COLO829 (cell line): ENCODE measurements at regions not wholly inside any gene's neighbourhood (a gene's known extent, or its start where the extent isn't known, plus 50 kb on each side); places are given as distances from the start of the nearest gene placed in this dataset.

Experiments
- DNase-seq: peaks from one replicate; pipeline ENCODE4 v3.0.0; 2012; ENCODE audit warnings: low spot score

DNA sequence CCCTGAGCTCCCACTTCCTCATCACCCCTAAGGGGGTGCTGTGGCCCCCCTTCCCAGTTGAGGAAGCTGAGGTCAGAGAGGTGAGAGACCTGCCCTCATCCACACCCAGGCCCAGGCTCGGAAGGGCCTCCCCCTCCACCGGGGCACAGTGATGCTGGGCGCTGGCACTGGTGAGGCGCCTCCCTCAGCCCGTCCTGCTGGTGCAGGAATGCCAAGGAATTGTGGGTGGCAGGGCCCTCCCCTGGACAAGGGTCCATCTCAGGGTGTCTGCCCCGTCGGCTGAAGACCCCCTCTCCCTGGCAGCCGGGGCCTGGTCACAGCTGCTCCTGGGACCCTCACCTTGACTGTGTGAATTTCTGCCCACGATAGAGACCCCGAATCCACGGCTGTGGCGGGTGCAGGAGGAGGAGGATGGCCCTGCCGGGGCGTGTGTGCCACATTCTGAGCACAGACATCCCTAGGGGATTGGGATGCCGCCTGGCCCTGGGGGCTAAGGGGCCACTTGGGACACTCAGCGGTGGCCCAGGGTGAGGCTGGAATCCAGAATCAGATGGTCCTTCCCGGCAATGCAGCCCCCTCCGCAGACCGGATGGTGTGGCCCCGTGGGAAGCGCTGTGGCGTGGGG, 70.2 kb upstream of the GATA5 start:
- no peak for DNase-seq

DNA sequence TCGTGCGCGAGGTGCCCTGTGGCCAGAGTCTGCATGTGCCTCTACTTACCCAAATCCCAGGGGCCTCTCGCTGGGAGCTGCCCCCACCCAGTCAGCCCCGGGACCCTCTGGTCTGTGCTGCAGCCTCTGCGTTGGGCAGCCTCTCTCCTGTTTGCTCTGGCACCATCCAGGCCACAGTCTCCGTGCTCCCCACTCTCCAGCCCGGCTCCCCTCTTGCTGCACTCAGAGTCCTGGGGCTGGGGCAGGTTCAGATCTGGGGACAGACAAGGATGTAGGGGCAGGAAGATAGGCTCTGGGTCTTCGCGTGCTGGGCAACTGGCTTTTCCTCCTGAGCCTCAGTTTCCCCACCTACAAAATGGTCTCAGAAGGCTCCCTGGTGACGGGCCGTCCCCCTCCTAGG, 70.8 kb upstream of the GATA5 start:
- no peak for DNase-seq

DNA sequence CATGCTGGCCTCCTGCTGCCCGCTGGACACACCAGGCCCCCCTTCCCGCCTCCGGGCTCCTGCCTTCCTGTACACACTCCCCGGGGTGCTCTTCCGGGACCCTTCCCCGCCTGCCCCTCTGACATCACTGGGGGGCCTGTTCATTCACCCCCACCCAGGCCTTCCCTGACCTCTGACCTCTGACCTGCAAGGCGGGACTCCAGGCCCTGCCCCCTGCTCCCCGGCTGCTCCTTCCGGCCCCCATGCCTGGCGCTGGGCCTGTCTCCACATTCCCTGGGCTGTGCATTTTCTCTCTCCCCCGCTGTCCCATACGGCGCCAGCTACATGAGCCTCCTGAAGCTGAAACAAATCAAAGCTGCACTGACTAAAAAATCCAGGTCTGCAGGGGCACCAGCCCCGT, 71.6 kb upstream of the GATA5 start:
- DNase-seq = no peak

DNA sequence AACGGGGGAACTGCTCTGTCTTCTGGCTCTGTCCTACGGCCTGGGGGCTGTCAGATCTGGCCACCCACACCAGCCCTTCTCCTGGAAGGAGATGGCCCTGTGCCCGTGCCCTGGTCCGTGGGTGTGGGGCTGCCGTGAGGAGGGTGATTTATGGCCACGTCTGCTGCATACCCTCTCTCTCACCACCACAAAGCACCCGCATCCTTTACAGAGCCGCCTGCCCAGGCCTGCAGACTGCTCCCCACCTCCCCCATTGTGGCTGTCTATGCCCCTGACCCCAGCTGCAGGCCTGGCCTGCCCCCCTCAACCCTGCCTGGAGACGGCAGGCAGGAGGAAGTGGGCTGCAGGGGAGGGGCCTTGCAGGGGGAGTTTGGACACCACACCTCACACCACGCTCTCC, 72.7 kb upstream of the GATA5 start:
- no peak for DNase-seq

DNA sequence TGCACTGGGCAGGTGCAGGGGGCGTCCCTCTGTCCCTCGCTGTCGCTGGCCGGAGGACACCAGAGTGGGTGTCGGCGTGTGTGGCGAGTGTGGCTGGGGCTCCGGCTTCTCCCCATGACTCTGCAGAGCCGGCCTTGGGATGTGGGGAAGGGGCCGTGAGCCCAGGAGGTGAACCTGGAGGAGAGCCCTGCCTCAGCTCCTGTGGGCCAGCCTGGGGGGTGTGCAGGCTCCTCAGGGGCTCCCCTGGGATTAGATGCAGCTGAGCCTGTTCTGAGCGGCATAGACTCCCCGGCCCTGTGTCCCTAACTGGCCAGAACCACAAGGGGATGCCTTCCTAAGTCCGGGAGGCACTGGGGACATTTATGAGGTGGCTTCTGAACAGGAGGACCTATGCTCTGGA, 73.2 kb upstream of the GATA5 start:
- DNase-seq = no peak

DNA sequence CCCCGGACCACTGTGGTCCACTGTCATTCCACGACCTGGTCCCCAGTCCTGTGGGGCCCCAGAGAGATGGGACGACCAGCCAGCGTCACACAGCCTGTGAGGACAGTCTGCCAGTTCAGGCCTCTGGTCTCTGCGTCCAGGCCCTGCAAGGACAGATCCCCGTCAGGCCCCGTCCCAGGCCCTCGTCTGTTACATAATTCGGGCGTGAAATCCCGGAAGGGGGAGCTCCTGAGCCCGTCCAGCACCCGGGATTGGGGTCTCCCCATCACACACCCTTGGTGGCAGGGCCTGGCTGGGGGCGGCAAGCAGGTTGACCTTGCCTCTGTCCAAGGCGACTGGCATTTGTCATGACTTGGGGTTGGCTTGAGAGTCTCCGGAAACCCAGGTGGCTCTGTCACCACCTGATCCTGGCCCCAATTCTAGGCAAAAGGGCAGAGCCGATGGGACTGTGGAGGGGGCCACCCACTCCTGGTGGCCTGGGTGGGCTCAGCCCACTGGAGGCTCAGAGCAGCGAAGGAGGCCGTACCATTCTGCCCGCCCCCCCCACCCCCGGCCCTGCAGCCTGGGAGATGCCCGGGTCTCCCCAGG, 73.8 kb upstream of the GATA5 start:
- DNase-seq = no peak

DNA sequence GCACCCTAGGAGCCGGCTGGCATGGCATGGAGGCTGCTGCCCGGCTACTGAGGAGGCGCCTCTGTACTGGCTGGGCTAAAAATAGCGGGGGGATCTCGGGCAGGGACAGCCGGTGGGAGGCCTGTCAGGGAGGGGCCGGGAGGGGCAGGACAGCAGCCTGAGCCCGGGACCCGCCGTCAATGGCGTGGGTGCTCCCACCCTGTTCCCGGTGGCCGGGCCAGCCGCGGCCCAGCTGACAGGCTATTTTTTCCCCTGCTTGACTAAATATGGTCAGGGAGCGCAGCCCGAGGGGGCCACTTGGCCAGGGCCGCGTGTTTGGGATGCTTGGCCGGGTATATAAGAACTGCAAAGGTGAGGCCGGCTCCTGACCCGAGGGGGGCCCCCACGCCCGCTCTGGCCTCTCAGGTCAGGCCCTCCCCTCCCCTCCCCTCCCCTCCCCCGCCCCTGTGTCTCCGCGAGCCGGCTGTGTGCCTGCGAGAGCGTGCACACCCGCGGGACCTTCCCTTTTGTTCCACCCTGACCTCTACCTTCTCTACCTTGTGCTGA, 74.4 kb upstream of the GATA5 start:
- no peak for DNase-seq

DNA sequence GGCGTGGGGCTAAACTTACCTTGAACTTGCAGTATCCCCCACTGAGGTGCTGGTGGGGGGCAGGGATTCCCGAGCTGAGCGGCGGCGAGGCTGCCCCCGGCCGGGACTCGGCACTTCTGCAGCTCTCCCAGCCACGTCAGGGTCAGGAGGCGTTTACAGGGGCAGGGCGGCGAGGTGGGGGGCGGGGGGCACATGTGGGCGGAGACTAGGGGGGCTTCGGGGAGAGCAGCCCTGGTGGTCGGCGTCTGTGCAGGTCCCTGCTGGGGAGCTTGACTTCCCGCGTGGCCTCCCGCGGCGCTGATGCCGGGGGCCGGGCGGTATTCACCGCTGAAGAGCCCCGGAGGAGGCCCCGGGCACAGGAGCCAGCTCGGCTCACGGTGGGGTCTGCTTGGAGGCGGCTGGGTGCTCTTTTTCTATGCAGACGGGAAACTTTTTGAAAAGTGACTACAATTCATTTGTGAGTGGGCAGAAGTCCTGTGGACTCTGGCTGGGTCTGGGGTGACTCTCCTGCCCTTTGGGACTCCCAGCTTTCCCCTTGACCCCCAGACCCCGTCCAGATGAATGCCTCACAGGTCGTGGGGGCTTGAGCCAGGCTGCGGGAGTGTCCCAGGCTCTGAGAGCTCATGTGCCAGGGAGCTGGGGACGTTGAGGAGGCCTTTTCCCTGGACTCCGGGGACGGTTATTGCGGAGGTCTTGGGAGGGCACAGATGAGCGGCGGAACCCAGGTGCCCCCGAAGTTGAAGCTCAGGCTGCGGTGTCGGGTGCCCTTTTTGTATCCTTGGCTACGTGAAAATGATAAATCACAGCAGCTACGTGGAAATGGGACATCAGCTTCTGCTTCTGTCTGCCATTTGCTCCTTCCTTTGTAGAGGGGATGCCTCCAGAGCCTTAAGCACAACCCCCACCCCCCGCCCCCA, 75.9 kb upstream of the GATA5 start:
- no peak for DNase-seq

DNA sequence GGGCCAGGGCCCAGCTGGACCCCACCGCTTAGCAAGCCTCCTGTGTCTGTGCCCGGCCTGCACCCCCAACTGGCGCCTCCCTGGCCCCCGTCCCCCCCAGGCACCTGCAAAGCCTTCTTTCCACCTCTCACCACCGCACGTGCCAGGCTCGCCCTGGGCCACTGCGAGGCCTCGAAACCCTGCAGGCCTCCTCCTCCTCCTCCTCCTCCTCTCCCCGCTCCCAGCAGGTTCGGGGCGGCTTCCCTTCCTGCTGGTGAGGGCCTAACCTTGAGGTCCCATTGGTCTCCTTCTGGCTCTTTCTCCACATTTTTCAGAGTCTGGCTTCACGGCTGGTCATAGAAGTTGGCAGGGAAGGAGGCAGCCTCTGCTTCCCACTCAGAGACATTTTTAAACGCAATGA, 76.8 kb upstream of the GATA5 start:
- DNase-seq = no peak

DNA sequence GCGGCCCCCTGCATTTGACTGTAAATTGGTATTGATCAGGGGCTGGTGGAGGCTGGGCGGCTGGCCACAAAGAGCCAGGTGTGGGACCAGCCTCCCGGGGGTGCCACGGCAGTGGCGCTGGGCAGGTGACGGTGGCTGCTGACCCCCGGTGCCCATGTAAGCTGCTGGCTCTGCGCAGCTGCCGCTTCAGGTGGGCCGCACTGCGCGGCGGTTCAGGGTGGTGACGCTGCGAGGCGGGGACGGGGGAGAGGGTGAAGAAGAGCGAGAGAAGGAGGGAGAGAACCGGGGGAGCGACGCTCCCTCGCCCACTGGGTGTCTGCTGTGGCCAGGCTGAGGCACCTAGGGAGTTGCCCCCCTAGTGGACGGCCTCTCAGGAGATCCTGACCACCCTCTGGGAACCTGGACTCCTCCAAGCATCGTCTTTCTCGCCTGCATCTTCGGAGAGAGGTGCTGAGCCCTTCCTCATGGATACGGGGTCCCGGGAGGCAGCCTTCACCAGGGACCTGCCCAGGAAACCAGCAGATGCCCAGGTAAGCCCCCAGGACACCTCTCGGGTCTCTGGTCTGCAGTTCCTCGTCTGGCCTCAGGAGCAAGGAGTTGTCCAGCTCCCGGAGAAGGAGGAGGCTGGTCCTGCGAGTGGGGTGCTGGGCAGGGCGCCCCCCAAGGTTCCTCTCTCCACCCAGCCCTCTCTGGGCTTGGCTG, 77.5 kb upstream of the GATA5 start:
- no peak for DNase-seq

DNA sequence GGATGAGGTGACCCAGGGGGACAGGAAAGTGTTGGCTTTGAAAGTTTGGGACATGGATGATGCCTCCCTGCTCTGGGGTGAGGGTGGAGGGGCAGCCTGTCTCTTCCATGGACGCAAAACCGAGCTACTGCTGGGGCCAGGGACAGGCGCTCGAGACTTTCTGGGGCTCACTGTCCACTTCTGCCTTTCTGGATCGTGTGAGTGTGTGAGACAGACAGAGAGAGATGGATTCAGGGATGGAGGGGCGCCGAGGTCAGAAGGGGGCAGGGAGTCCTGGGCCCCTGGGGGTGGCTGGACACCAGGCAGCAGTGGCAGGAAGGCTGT, 78.0 kb upstream of the GATA5 start:
- DNase-seq = no peak

DNA sequence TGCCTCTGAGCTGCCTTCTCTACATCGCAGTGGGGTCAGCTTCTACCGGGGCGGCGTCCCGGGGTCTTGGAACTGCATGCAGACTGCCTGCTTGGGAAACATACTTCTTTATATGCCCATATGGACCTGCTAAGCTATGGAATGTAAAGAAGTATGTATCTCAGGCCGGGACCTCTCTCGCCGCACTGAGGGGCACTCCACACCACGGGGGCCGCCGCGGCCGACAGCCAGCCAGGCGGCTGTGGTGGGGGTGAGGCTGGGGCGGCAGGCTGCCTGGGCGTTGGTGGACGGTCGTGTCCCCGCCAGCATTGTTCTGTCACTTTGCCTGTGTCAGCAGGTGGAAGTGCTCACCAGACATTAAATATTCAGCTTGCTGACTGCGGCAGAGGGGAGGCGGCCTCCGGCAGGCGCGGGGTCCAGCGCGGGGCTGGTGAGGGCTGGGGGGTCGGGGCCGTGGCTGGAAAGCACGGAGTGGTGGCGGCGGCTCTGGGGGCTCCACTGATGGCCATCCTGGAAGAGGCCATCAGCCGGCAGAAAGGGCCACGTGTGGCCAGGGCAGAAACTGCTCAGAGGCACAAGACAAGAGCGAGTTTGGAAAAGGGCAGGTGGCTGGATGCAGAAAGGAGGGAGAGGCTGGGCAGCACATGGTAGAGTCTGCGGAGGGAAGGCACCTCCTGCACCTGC, 78.6 kb upstream of the GATA5 start:
- no peak for DNase-seq

DNA sequence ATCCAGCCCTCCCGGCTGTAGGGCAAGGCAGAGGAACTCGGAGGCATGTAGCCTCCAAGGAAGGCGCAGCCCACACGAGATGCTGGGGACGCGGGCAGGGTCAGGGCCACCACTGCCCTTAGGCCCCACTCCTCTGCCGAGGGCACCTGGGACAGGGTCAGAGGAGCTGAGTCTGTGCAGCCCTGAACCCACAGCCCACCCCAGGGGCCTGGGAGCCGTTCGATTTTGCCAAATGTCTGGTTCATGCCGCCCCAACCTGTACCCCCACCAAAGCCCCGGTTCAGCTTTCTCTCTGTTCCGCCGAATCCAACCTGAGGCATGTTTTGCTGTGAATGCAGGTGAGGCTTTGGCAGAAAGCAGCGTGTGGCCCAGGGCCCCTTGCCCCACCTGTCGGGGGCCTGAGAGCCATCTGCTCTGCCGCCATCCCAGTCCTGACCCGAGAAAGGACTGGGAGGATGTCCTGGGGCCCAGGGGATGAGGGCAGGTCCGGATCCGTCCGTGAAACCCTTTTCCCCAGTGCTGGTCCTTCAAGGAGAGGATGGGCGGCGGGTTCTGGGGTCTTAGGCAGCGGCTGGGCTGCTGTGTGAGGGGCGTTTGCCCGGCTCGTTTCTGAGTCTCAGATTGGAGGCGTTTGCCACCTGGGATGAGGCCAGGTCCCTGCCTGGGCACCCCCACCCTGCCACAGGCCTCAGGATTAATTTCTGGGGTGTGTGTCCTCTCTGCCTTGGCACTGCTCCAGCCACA, 79.3 kb upstream of the GATA5 start:
- DNase-seq = no peak

DNA sequence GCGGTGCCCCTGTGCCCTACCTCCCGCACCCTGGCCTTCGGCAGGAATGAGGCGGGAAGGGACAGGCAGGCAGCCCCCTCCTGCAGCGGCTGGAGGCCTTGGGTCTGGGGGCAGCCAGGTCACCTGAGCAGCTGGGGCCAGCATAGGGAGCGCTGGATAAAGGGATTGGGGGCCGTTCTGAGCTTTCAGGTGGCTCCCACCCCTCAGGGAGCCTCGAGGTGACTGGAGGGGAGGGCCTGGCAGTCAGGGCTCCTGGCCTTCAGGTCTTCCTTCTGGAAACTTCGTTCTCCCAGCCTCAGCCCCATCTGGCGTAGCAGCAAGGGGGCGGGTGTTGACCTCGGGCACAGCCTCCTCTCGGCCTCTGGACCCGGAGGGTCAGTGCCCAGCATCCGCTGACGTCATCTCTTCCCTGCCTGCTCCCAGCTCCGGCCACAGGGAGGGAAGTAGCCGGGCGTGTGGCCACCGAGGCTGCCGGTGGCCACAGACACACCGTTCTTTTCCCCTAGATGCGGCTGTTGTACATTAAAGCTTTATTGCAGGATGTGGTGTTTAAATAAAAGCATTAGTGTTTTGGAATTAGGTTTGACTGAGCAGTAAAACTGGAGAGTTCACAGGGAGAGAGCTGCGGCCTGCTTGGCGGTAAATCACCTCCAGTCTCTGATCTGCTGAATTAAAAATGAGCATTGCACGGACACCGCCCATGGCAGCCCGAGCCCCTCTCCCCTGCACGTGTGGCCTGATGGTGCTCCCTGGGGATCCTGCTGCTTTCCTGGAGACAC, 80.0 kb upstream of the GATA5 start:
- DNase-seq = no peak

DNA sequence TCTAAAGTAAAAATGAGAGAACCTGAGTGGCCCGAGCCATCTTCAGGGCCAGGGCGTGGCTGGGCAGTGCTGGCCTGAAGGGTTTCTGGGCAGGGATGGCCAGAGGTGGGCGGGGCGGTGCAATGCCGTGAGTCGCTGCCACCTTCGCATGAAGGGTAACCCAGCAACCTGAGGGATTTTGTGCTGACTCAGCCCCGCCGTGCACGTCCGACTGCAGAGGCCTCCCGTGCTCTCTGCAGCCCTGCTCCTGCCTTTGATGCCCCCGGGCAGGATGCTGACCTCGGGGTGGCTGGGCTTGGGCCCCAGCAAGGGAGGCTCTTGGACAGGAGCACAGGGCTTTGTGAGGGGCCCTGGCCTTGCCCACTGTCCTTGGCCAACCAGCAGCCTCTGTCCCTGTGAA, 81.7 kb upstream of the GATA5 start:
- no peak for DNase-seq

DNA sequence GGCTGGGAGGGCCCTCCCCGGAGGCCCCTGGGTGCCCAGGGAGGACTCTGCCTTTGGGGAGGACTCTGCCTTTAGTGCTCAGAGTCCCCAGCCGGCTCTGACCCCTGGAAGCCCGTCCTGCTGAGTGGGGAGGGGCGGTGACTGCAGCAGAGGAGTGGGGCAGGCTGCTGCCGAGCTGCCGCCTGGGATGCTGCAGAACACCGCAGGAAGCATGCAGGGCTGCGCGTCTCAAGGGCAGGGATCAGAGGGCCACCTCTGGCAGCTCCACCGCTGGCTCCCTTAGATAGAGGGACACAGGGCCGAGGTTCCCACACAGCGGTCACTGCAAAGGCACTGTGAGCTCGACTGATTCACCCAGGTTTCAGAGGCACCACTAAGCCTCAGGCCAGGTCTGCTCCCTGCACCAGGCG, 82.2 kb upstream of the GATA5 start:
- DNase-seq = no peak

DNA sequence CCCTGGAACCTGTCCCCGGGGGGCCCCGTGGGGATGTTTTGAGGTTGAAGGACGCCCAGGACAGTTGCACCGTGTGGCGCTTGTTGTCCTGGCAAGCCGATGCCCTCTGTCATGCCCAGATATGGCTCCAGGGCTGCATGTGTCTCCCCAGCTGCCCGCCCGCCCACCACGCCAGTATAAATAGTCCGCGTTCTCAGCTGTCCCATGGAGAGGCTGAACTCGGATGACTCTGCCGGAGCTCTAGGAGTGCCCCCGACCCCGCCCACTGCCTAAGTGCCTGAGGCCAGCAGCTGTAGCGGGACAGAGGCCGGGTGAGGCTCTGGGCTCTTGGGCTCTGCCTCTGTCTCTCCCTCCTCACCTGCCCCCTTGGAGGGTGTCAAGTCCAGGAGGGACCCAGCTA, 83.0 kb upstream of the GATA5 start:
- no peak for DNase-seq

DNA sequence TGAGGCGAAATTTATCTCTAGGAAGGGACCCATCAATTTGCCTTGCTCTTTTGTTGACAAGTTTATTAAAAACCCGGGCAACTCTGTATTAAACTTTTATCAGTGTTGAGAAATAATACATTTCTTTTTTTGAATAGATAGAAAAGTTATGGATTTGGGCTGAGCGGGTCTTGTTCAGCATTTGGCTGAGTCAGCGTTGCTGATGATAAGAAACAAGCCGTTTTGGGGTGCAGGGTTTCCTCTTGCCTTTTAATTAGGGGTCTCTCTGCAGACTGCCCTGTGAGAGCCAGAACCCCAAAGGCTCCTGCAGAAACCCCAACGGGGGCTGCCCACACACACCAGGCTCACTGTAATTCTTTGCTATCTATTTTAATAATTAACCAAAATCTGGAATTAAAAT, 82.1 kb upstream of the SLCO4A1 start:
- no peak for DNase-seq

DNA sequence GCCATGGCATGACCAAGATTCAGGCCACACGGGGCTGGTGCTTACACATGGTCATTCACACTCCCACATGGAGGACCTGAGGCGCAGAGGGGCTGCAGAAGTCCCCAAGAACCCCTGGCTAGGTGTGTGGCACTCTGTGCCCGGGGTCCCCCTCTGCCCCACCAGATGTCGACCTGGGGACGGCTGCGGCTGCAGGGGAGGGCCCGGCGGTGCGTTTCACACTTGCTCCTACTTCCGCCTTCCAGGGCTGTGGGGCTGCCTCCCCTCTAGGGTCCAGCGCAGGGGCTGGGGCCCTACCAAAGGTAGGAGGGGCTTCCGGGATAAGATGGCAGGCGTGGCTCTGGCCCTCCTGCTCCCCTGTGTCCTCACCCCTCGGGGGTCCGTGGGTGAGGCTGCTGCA, 81.1 kb upstream of the SLCO4A1 start:
- DNase-seq = no peak

DNA sequence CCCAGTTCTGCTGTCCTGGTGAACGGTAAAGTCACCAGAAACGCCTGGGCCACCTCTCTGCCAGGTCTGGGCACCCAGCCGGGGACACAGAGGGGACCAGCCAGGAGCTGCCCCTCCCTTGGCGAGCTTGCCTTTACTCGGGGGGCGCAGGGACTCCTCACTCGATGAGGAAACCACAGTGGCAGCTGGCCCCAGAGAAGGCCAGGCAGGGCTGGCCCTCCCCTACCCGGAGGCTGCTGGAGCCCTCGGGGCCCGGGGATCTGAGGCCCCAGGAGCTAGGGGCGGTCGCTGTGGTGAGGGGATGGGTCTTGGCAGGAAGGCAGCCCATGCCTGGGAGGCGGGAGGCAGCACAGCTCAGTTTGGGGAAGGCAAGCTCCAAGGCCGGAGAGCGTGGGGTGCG, 80.4 kb upstream of the SLCO4A1 start:
- DNase-seq = no peak

DNA sequence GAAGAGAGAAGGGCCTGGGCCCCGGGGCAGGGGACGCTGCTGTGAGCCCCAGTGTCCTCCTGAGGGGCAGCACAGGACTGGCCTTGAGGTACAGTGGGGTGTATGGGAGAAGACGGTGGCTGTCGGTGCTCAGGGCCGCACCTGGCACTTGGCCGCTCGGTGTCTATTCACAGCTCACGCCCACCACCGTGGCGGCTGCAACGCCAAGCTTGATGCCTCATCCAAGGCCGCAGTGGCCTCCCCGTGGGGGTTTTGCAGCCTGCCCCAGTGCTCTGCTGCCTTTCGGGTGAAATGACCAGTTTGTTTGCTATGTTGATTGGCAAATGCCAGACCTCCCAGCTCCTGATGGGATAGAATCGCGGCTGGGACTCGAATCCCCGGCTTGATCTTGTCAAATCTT, 79.5 kb upstream of the SLCO4A1 start:
- DNase-seq = no peak
